Epithelial cell of proximal tubule (primary cell): ENCODE measurements at regions not wholly inside any gene's neighbourhood (a gene's known extent, or its start where the extent isn't known, plus 50 kb on each side); places are given as distances from the start of the nearest gene placed in this dataset.

Experiments
- DNase-seq: peaks from one replicate; pipeline ENCODE4 v3.0.0-alpha.2; 2011; ENCODE audit warnings: low read depth
- H3K4me3 ChIP-seq: 2 replicates; pipeline ENCODE4 v1.5.1; 2011; ENCODE audit warnings: low read depth, mild to moderate bottlenecking, low read length
- TF ChIP-seq, protein P1 (sequence below): conservative IDR thresholded peaks from 2 replicates; pipeline ENCODE4 v1.5.1; 2012; ENCODE audit warnings: low read depth, mild to moderate bottlenecking, low read length

DNA sequence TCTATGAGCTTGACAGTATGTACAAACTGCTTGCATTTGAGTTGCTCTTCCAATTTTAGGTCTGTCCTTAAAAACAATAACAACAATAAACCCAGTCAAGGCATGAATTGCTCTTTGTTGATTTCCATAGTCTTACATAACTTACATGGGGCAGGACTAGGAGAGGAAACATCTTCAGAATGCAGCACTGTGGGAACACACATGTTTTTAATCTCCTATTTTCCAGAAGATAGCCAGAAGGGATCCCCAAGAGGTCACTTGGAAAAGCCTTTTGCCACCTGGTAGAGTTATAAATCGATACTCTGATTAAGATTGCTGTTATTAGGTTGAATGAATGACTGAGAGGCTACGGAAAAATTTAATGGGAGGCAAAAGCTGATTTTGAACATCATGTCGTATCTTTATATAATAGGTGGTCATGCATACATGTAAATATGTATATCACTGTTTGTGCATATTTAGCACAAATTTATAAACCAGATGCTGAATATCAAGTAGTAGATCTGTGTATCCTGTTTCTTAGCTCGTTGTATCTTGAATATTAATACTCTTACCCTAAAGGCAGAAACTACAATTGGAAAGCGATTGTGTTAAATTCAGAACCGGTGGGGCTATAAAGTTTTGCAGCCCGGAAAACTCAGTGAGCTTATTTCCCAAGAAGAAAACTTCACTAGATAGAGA lies 479.4 kb upstream of the TCF4 start:
- TF ChIP-seq, protein P1, sequence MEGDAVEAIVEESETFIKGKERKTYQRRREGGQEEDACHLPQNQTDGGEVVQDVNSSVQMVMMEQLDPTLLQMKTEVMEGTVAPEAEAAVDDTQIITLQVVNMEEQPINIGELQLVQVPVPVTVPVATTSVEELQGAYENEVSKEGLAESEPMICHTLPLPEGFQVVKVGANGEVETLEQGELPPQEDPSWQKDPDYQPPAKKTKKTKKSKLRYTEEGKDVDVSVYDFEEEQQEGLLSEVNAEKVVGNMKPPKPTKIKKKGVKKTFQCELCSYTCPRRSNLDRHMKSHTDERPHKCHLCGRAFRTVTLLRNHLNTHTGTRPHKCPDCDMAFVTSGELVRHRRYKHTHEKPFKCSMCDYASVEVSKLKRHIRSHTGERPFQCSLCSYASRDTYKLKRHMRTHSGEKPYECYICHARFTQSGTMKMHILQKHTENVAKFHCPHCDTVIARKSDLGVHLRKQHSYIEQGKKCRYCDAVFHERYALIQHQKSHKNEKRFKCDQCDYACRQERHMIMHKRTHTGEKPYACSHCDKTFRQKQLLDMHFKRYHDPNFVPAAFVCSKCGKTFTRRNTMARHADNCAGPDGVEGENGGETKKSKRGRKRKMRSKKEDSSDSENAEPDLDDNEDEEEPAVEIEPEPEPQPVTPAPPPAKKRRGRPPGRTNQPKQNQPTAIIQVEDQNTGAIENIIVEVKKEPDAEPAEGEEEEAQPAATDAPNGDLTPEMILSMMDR = no peak
- no peak for DNase-seq
- no peak overlapping the region for H3K4me3 ChIP-seq

DNA sequence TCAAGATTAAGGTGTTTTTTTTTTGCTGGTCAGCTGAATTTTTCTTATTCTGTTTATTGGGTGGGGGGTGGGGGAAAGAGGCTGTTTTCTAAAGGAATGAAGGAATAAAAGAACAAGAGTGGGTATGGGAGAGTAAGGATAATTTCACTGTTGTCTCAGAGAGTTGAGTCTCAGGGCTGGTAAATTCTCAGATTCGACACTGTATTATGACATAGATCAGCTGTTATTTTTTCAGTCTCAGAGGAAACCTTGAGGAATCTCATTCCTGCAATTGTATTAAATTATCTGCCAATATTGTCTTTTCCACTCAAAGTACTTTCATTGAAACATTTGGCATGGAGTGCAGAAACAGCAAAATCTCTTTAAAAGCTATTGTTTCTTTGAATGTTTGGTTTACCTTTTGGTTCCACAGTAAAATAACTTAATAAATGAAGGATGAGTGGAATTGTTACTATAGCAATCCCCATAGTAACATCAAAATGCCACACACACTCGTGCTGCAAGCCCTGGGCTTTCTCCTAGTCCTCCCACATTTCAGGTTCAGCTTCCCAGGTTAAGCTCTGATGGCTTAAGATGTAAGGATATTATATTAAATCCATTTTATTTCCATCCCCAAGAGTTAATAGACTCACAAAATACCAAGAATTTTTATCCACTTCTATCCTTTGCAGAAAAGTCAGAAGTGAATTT lies 478.7 kb upstream of the TCF4 start:
- H3K4me3 ChIP-seq = no peak overlapping the region
- no peak for DNase-seq
- TF ChIP-seq, protein P1 = no peak

DNA sequence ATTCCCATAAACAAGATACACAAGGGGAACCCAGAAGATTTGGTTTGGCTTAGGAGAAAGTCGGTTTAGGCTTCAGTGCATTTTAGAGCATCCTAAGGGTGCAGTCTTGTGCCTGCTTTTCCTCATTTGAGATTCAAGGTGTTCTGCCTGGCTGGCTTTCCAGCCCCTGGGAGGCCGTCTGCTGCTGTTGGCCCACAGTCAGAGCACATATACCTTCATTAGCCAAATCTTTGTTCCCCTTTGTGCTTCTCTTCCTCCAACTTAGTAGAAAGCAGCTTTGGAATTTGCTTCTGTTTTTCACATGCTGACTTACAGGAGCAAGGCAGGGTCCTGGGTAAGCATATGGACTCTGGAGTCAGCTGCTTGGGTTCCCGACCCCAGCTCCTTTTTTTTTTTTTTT lies 477.1 kb upstream of the TCF4 start:
- no peak overlapping the region for H3K4me3 ChIP-seq
- TF ChIP-seq, protein P1 = no peak
- no peak for DNase-seq

DNA sequence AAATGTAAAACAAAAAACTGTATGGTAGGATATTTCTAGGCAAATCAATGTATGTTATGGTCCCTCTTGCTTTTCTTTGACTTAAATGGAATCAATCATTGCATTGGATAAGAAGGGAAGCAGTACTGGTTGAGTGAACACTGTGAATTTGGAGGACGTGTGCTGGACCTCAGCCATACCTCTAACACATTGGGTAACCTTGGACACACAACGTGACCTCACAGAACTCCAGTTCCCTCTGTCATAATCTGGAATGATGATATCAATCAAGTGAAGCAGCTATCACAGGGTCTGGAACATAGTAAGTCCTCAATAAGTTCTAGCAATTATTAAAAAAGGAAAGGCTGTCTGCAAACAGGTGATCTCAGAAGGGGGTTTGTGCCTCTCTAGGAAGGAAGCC lies 474.9 kb upstream of the TCF4 start:
- peak; percentile 70 for DNase-seq
- TF ChIP-seq, protein P1 = no peak
- H3K4me3 ChIP-seq = no peak overlapping the region

DNA sequence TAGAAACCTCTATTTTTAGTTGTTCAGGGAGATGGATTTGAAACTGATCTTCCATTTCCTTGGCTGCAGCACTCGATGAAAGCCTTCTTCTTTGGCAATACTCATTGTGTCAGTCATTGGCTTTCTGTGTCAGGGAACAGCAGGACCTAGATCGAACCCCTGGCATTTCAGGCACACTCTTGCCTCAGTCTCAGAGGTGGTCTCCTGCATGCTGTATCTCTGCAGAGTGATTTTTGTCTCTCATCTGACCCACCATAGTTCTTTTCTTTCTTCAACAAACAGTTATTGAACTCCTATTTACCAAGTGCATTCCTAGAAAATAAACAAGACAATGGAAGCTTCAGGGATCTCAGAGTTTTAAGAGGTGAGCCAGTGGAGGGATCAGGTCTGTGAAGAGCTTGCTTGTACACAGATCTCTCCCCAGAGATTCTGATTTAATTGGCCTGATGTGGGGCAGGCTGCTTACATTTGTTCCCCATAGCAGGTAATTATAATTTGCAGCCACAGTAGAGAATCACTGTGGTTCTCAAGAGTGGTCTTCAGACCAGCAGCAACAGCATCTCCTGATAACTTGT lies 473.1 kb upstream of the TCF4 start:
- DNase-seq = no peak
- TF ChIP-seq, protein P1 = no peak
- H3K4me3 ChIP-seq = no peak overlapping the region

DNA sequence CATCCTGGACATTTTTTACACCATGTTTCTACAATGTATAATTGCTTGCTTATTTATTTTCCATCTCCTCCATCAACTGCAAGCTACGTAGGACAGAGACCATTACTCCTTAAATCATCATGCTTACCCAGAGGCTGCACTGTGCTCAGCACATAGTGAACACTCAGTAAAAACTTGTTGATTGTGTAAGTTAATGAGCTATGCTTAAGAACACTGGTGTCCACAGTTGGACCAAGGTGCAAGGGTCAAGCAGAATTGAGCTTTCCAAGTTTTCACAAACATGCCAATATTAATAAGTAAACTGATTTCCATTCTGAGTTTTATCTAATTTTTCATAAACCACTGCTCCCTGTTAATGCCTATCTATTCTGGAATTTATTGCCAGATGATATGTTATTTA lies 464.2 kb upstream of the TCF4 start:
- DNase-seq = no peak
- TF ChIP-seq, protein P1 = no peak

More for the DNA sequence above, 464.2 kb upstream of the TCF4 start:
- no peak overlapping the region for H3K4me3 ChIP-seq
